ENCODE measurements at regions not wholly inside any gene's neighbourhood (a gene's known extent, or its start where the extent isn't known, plus 50 kb on each side); places are given as distances from the start of the nearest gene placed in this dataset.

DNA sequence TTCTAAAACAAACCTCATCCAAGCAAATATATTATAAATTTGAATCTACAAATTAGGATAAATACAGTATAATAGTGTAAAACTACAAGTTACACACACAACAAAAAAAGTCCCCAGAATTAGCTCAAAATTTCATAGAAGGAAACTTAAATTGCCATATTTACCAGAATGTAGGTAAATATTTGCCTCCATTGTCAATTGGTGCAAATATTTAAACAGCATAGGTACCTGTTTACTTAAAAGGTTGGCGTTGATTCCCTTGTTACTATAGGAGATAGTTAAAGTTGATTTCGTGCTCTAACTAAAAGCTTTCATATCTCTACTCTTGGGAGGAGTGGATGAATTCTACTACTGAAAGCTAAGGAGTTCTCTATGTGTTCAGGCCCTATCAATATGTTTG lies 111.6 kb upstream of the TENT5A start:
- H3K27me3 ChIP-seq: no peaks in the 10 kb centered on the region
- peaks cover 0 to 6% (median 0%) of the 10 kb centered on the region in 3 donors for H3K4me1 ChIP-seq
- no peak overlapping the region for H3K27ac ChIP-seq
- WGBS, 2 donors (ENCODE audit: low coverage in 1 of 2): 77% methylated on average over 2 of the region's 2 CpGs
- TF ChIP-seq POLR2AphosphoS5 (IDR thresholded peaks at IDR 0.05) (no peak), EP300 (IDR thresholded peaks at IDR 0.05) (no peak), POLR2A (IDR thresholded peaks at IDR 0.05) (no peak)
- TF ChIP-seq, protein P1, sequence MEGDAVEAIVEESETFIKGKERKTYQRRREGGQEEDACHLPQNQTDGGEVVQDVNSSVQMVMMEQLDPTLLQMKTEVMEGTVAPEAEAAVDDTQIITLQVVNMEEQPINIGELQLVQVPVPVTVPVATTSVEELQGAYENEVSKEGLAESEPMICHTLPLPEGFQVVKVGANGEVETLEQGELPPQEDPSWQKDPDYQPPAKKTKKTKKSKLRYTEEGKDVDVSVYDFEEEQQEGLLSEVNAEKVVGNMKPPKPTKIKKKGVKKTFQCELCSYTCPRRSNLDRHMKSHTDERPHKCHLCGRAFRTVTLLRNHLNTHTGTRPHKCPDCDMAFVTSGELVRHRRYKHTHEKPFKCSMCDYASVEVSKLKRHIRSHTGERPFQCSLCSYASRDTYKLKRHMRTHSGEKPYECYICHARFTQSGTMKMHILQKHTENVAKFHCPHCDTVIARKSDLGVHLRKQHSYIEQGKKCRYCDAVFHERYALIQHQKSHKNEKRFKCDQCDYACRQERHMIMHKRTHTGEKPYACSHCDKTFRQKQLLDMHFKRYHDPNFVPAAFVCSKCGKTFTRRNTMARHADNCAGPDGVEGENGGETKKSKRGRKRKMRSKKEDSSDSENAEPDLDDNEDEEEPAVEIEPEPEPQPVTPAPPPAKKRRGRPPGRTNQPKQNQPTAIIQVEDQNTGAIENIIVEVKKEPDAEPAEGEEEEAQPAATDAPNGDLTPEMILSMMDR (IDR thresholded peaks at IDR 0.05): no peak
- ATAC-seq: no peak
- H3K36me3 ChIP-seq: no peaks in the 10 kb centered on the region
- H3K4me3 ChIP-seq: no peak overlapping the region
- H3K9me3 ChIP-seq: no peaks in the 10 kb centered on the region

DNA sequence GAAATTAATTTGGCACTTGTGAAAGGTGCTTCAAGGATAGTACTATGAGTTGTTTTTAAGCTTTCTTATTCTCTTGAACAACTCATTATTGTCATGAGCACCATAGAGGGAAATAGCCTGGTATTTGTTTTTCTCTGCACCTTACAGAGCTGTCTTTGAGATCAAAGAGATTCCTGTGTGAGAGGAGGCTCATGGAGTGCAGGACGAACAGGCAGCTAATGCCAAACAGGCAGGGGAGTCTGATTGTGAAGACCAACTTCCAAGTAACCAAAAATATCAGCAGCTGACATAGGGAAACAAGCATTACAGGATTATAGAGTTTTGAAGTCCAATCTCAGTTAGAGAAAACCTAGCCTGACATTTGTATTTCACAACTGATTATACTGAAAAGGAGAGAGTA lies 110.6 kb upstream of the TENT5A start:
- 70% methylated on average over 1 of the region's 1 CpG; no CpG with 5 or more reads in 1 of the 2 donors for WGBS, 2 donors (ENCODE audit: low coverage in 1 of 2)
- Histone ChIP-seq H3K27ac (no peak overlapping the region), H3K4me1 (peaks cover 0 to 6% (median 0%) of the 10 kb centered on the region in 3 donors), H3K4me3 (no peak overlapping the region), H3K36me3 (no peaks in the 10 kb centered on the region), H3K27me3 (no peaks in the 10 kb centered on the region), H3K9me3 (no peaks in the 10 kb centered on the region)
- ATAC-seq: no peak
- TF ChIP-seq, protein P1 (IDR thresholded peaks at IDR 0.05): no peak
- TF ChIP-seq POLR2A (IDR thresholded peaks at IDR 0.05): no peak

DNA sequence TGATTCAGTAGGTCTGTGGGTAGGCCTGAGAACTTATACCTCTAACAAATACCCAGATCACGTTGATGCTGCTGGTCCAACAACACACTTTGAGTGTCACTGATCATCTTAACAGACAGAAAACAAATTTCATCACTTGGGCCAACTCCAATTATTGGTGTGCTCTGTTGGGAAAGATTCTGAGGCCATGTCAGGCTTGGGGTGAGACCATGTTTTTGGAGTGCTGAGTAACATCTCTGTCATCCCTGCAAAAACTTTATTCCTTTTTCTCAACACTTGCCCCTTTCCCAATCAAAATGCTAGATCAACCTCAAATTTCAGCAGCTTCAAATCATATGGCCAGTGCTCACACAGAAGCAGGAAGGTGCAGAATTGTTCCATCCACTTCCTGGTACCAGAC lies 108.8 kb upstream of the TENT5A start:
- no peak overlapping the region for H3K27ac ChIP-seq
- 86% methylated on average over 1 of the region's 1 CpG; no CpG with 5 or more reads in 1 of the 2 donors for WGBS, 2 donors (ENCODE audit: low coverage in 1 of 2)

DNA sequence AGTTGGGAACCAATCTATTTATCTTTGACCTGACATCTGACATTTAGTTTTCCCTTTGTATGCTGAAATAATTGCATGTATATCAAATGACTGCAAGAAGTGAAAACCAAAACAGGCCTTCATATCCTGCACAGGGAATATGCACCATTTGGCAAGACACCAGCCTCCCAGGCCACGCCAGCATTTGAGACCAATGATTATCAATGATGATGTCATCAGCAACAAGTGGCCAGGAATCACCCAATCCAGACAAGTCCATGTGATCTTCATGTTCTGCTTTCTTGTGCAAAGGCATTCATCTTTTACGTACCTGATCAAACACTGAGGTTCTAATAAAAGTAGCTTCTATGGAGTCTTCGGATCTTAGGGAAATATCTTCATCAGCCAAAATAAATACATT lies 107.4 kb upstream of the TENT5A start:
- TF ChIP-seq POLR2AphosphoS5 (IDR thresholded peaks at IDR 0.05): no peak
- ATAC-seq: no peak
- peaks cover 0 to 6% (median 0%) of the 10 kb centered on the region in 3 donors for H3K4me1 ChIP-seq
- 57 to 70% methylated on average over 2 to 3 of the region's 3 CpGs for WGBS, 2 donors (ENCODE audit: low coverage in 1 of 2)
- no peak overlapping the region for H3K4me3 ChIP-seq
- no peak overlapping the region for H3K27ac ChIP-seq
- H3K9me3 ChIP-seq: no peaks in the 10 kb centered on the region
- H3K27me3 ChIP-seq: no peaks in the 10 kb centered on the region
- no peaks in the 10 kb centered on the region for H3K36me3 ChIP-seq

More for the DNA sequence above, 108.8 kb upstream of the TENT5A start:
- TF ChIP-seq POLR2AphosphoS5 (IDR thresholded peaks at IDR 0.05) (no peak), POLR2A (IDR thresholded peaks at IDR 0.05) (no peak), EP300 (IDR thresholded peaks at IDR 0.05) (no peak)
- TF ChIP-seq, protein P1 (IDR thresholded peaks at IDR 0.05): no peak
- Histone ChIP-seq H3K27me3 (no peaks in the 10 kb centered on the region), H3K4me3 (no peak overlapping the region), H3K9me3 (no peaks in the 10 kb centered on the region), H3K4me1 (peaks cover 0 to 6% (median 0%) of the 10 kb centered on the region in 3 donors), H3K36me3 (no peaks in the 10 kb centered on the region)
- no peak for ATAC-seq

DNA sequence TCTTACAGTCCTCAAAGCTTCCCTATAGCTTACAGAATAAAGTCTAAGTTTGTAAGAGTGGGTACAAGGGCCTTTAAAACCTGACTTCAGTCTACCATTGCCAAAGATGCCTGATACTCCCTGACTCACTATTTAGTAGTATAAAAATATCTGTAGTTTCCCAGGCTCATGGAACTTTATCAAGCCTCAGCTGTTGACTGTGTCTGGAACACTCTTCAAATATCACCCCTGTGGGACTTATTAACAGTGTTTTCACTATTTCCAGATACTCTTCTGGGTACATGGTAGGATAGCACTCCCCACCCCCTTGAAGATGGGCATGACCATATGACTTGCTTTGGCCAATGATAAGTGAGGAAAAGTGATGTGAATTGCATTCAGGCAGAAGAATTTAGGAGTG lies 105.3 kb upstream of the TENT5A start:
- Histone ChIP-seq H3K27ac (no peak overlapping the region), H3K4me3 (no peak overlapping the region), H3K4me1 (peaks cover 0 to 6% (median 0%) of the 10 kb centered on the region in 3 donors), H3K27me3 (no peaks in the 10 kb centered on the region), H3K36me3 (no peaks in the 10 kb centered on the region), H3K9me3 (no peaks in the 10 kb centered on the region)
- TF ChIP-seq, protein P1 (IDR thresholded peaks at IDR 0.05): no peak
- TF ChIP-seq POLR2A (IDR thresholded peaks at IDR 0.05) (no peak), EP300 (IDR thresholded peaks at IDR 0.05) (no peak), POLR2AphosphoS5 (IDR thresholded peaks at IDR 0.05) (no peak)
- no peak for ATAC-seq

Measured in gastroesophageal sphincter (tissue), 4 donors.